T47D (cell line): ENCODE measurements at regions not wholly inside any gene's neighbourhood (a gene's known extent, or its start where the extent isn't known, plus 50 kb on each side); places are given as distances from the start of the nearest gene placed in this dataset.

Experiments used
- DNase-seq, 2 experiments: peaks; one replicate each; pipeline versions ENCODE4 v3.0.0 to v3.0.0-alpha.2; 2011 to 2012; ENCODE audit warnings: low read depth in 1 of 2, low spot score in 1 of 2
- JUND ChIP-seq: IDR thresholded peaks from 2 replicates; pipeline ENCODE4 v1.6.1; 2012; ENCODE audit warnings: low read depth
- in situ Hi-C: cut with HindIII; loops from 2 replicates; pipeline ENCODE4 v1.10.0; 2016; ENCODE audit warnings: low sequenced_read_pairs, low pct_unique_long_range_greater_than_20kb

DNA sequence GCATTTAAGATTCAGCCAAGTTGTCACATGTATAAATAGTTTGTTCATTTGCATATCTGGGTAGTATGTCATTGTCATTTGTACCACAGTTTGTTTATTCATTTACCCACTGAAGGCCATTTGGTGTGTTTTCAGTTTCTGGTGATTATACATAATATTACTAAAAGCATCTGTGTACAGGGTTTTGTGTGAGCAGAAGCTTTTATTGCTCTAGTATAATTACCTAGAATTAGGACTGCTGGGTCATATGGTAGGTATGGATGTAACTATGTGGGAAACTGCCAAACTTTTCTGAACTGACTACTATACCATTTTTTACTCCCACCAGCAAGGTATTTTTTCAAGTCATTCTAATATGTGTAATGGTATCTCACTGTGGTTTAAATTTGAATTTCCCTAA, 584.0 kb upstream of the GHITM start:
- in situ Hi-C loops: no loop called here
- TF ChIP-seq JUND: no peak

DNA sequence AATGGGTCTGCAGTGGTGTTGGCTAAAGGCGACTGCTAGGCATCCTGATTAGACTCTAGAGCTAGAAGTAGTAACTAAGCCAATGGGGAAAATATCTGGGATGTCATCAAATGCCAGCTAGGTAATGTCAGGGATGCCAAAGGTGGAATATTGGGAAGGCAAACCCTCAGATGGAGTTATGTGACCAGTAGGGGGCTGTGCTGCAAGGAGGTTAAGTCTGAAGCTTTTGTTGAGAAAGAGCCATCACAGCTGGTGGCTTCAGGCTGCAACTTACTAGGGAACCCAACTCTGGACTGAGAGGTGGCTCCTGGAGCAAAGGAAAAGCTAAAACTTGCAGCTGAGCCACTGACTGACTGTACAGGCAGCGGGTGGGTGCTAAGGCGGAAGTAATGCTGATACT, 576.9 kb upstream of the GHITM start:
- no peak for DNase-seq
- no peak for TF ChIP-seq JUND
- in situ Hi-C loops: no loop called here

More for the DNA sequence above, 584.0 kb upstream of the GHITM start:
- no peak for DNase-seq

- in situ Hi-C loops: no loop called here
- no peak for TF ChIP-seq JUND
- DNase-seq: peak in 1 of 2 experiments; percentile 28
These were observed 574.3 kb upstream of the GHITM start for GRCh38 chr10:83564889-83565588.

- no peak for TF ChIP-seq JUND
- in situ Hi-C loops: no loop called here
These were observed 567.3 kb upstream of the GHITM start for GRCh38 chr10:83572036-83572435.

DNA sequence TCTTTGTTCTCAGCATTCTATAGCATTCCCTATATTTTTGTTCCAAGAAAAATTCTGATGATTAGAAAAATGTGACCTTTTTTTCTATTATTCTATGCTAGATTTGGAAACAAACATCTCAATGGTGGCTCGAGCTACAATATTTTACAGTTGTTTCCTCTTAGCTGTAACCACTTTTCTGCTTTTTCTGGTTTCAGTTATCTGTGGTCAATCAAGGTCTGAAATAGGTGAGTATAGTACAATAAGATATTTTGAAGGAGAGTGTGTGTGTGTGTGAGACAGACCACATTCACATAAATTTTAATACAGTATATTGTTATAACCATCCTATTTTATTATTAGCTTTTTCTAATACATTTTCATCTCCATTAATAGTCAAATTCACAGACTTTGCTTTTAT, 564.5 kb upstream of the GHITM start:
- DNase-seq: no peak
- TF ChIP-seq JUND: no peak
- in situ Hi-C loops: no loop called here

More at GRCh38 chr10:83572036-83572435, 567.3 kb upstream of the GHITM start:
- DNase-seq: no peak

DNA sequence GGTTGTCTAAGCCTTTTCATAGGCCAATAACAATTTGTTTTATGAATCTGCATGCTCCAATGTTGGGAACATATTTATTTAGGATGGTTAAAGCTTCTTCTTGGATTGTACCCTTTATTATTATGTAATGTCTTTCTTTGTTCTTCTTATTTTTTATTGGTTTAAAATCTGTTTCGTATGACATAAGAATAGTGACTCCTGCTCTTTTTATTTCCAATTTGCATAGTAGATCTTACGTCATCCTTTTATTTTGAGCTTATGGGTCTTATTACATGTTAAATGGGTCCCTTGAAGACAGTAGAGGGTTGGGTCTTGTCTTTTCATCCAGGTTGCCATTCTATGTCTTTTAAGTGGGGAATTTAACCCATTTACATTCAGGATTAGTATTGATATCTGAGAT, 561.9 kb upstream of the GHITM start:
- in situ Hi-C loops: no loop called here
- no peak for TF ChIP-seq JUND
- DNase-seq: no peak

- in situ Hi-C loops: no loop called here
These were observed 558.8 kb upstream of the GHITM start for GRCh38 chr10:83580373-83581012.

GRCh38 chr10:83582407-83583095, 556.8 kb upstream of the GHITM start:
- in situ Hi-C loops: no loop called here
- DNase-seq: no peak
- no peak for TF ChIP-seq JUND

More at GRCh38 chr10:83580373-83581012, 558.8 kb upstream of the GHITM start:
- TF ChIP-seq JUND: no peak
- DNase-seq: no peak

GRCh38 chr10:83585686-83586085, 553.6 kb upstream of the GHITM start:
- in situ Hi-C loops: no loop called here
- TF ChIP-seq JUND: no peak
- no peak for DNase-seq

GRCh38 chr10:83592337-83592935, 546.9 kb upstream of the GHITM start:
- in situ Hi-C loops: no loop called here
- no peak for TF ChIP-seq JUND
- no peak for DNase-seq

- DNase-seq: no peak
- in situ Hi-C loops: no loop called here
- no peak for TF ChIP-seq JUND
These were observed 535.6 kb upstream of the GHITM start for GRCh38 chr10:83603708-83604107.

- in situ Hi-C loops: no loop called here
- no peak for TF ChIP-seq JUND
- DNase-seq: peak in 1 of 2 experiments; percentile 63
These were observed 533.3 kb upstream of the GHITM start for GRCh38 chr10:83605783-83606630.
